ENCODE measurements at regions not wholly inside any gene's neighbourhood (a gene's known extent, or its start where the extent isn't known, plus 50 kb on each side); places are given as distances from the start of the nearest gene placed in this dataset.

- Histone ChIP-seq H3K27ac (ENCODE audit: low read length) (no peak overlapping the region), H3K27me3 (ENCODE audit: control insufficient read depth, insufficient read depth, low read length) (no peaks in the 10 kb centered on the region), H3K9me3 (ENCODE audit: control insufficient read depth, insufficient read depth, low read length) (peaks cover 5% of the 10 kb centered on the region), H3K36me3 (ENCODE audit: control insufficient read depth, insufficient read depth, low read length) (no peaks in the 10 kb centered on the region), H3K4me3 (ENCODE audit: low read length) (no peak overlapping the region), H3K4me1 (ENCODE audit: control insufficient read depth, insufficient read depth, low read length) (peaks cover 17% of the 10 kb centered on the region)
- peak in 1 of 2 donors; percentile 50 for DNase-seq
- Mint-ChIP-seq H3K36me3 (no peaks in the 10 kb centered on the region), H3K27me3 (ENCODE audit: low read depth in 2 of 2) (peaks cover 7 to 15% of the 10 kb centered on the region in 2 donors), H3K4me1 (no peaks in the 10 kb centered on the region), H3K9me3 (peaks cover 0 to 2% of the 10 kb centered on the region in 2 donors), H3K27ac (no peak overlapping the region), H3K4me3 (no peak overlapping the region)
- ATAC-seq: peak in 1 of 3 donors; percentile 50
- TF ChIP-seq, protein P1, sequence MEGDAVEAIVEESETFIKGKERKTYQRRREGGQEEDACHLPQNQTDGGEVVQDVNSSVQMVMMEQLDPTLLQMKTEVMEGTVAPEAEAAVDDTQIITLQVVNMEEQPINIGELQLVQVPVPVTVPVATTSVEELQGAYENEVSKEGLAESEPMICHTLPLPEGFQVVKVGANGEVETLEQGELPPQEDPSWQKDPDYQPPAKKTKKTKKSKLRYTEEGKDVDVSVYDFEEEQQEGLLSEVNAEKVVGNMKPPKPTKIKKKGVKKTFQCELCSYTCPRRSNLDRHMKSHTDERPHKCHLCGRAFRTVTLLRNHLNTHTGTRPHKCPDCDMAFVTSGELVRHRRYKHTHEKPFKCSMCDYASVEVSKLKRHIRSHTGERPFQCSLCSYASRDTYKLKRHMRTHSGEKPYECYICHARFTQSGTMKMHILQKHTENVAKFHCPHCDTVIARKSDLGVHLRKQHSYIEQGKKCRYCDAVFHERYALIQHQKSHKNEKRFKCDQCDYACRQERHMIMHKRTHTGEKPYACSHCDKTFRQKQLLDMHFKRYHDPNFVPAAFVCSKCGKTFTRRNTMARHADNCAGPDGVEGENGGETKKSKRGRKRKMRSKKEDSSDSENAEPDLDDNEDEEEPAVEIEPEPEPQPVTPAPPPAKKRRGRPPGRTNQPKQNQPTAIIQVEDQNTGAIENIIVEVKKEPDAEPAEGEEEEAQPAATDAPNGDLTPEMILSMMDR (IDR thresholded peaks at IDR 0.05): no peak
- intact Hi-C loops (cut with micrococcal nuclease): no loop called here
- 84% methylated on average over 29 of the region's 29 CpGs for WGBS (ENCODE audit: insufficient coverage)
Measured at GRCh38 chr22:49324527-49325491, 502.9 kb downstream of the BRD1 start.

- TF ChIP-seq, protein P1 (IDR thresholded peaks at IDR 0.05): no peak
- Mint-ChIP-seq H3K27me3 (ENCODE audit: low read depth in 2 of 2) (peaks cover 15 to 24% of the 10 kb centered on the region in 2 donors), H3K36me3 (no peaks in the 10 kb centered on the region), H3K4me3 (no peak overlapping the region), H3K9me3 (peaks cover 0 to 2% of the 10 kb centered on the region in 2 donors), H3K27ac (no peak overlapping the region), H3K4me1 (no peaks in the 10 kb centered on the region)
- ATAC-seq (no peak), DNase-seq (no peak)
- Histone ChIP-seq H3K27ac (ENCODE audit: low read length) (no peak overlapping the region), H3K9me3 (ENCODE audit: control insufficient read depth, insufficient read depth, low read length) (peaks cover 5% of the 10 kb centered on the region), H3K4me1 (ENCODE audit: control insufficient read depth, insufficient read depth, low read length) (peaks cover 17% of the 10 kb centered on the region), H3K36me3 (ENCODE audit: control insufficient read depth, insufficient read depth, low read length) (no peaks in the 10 kb centered on the region), H3K27me3 (ENCODE audit: control insufficient read depth, insufficient read depth, low read length) (no peaks in the 10 kb centered on the region), H3K4me3 (ENCODE audit: low read length) (no peak overlapping the region)
- intact Hi-C loops (cut with micrococcal nuclease): no loop called here
- 85% methylated on average over 20 of the region's 20 CpGs for WGBS (ENCODE audit: insufficient coverage)
Measured at GRCh38 chr22:49323751-49324415, 503.8 kb downstream of the BRD1 start.

GRCh38 chr22:49322861-49323622, 504.6 kb downstream of the BRD1 start:
- Histone ChIP-seq H3K4me1 (ENCODE audit: control insufficient read depth, insufficient read depth, low read length) (peaks cover 17% of the 10 kb centered on the region), H3K27ac (ENCODE audit: low read length) (no peak overlapping the region), H3K36me3 (ENCODE audit: control insufficient read depth, insufficient read depth, low read length) (no peaks in the 10 kb centered on the region), H3K9me3 (ENCODE audit: control insufficient read depth, insufficient read depth, low read length) (peaks cover 5% of the 10 kb centered on the region), H3K27me3 (ENCODE audit: control insufficient read depth, insufficient read depth, low read length) (no peaks in the 10 kb centered on the region), H3K4me3 (ENCODE audit: low read length) (no peak overlapping the region)
- H3K36me3 Mint-ChIP-seq: no peaks in the 10 kb centered on the region
- 73% methylated on average over 11 of the region's 11 CpGs for WGBS (ENCODE audit: insufficient coverage)
- no peak for DNase-seq
- H3K4me3 Mint-ChIP-seq: no peak overlapping the region
- peaks cover 24% of the 10 kb centered on the region in 2 donors for H3K27me3 Mint-ChIP-seq (ENCODE audit: low read depth in 2 of 2)
- H3K4me1 Mint-ChIP-seq: no peaks in the 10 kb centered on the region
- TF ChIP-seq, protein P1 (IDR thresholded peaks at IDR 0.05): no peak
- no peak overlapping the region for H3K27ac Mint-ChIP-seq
- peak in 1 of 3 donors; percentile 42 for ATAC-seq
- intact Hi-C loops (cut with micrococcal nuclease): no loop called here
- peaks cover 0 to 2% of the 10 kb centered on the region in 2 donors for H3K9me3 Mint-ChIP-seq
